ENCODE measurements at regions not wholly inside any gene's neighbourhood (a gene's known extent, or its start where the extent isn't known, plus 50 kb on each side); places are given as distances from the start of the nearest gene placed in this dataset.
A peak's percentile ranks its signal among the peaks of the same experiment; 100 is the strongest.
"Not testable (repeated sequence)": the region's sequence is repeated elsewhere in the genome, so short reads cannot be mapped to it uniquely, and the experiment has no call there.

GRCh38 chr9:13033959-13034693, 245.4 kb downstream of the MPDZ start:
- Histone ChIP-seq H3K4me3 (ENCODE audit: low read length) (no peak overlapping the region), H3K79me2 (ENCODE audit: control insufficient read depth, insufficient read depth, low read length) (no peaks in the 10 kb centered on the region), H3K9ac (ENCODE audit: low read length) (peak overlapping the region; percentile 34), H2BK5ac (ENCODE audit: low read length) (no peak overlapping the region), H3K36me3 (ENCODE audit: control insufficient read depth, insufficient read depth, low read length) (no peaks in the 10 kb centered on the region), H2AK5ac (ENCODE audit: low read length) (no peak overlapping the region), H3K4me2 (ENCODE audit: low read length) (no peak overlapping the region), H3K23ac (ENCODE audit: low read length) (no peak overlapping the region), H3K4ac (ENCODE audit: low read depth, low read length) (no peak overlapping the region), H2BK120ac (ENCODE audit: low read depth, low read length) (no peak overlapping the region), H3K4me1 (ENCODE audit: control insufficient read depth, low read depth, low read length) (no peaks in the 10 kb centered on the region), H2BK15ac (replicated peaks; ENCODE audit: low read depth) (no peak overlapping the region), H3K56ac (ENCODE audit: low read length) (no peak overlapping the region), H3K18ac (ENCODE audit: low read length) (no peak overlapping the region), H4K5ac (ENCODE audit: low read length) (no peak overlapping the region), H3K27ac (ENCODE audit: low read depth, low read length) (no peak overlapping the region), H4K8ac (ENCODE audit: low read depth, low read length) (no peak overlapping the region), H3K79me1 (ENCODE audit: low read length) (no peaks in the 10 kb centered on the region), H3K27me3 (ENCODE audit: insufficient read depth, low read length, poor library complexity) (no peaks in the 10 kb centered on the region)
- no CpG with 5 or more reads among the region's 19 CpGs for WGBS (ENCODE audit: extremely low coverage, insufficient coverage, low lambda C conversion rate)
- DNase-seq: peak; percentile 74

- no peaks in the 10 kb centered on the region for H3K79me2 ChIP-seq (ENCODE audit: control insufficient read depth, insufficient read depth, low read length)
- H3K9ac ChIP-seq (ENCODE audit: low read length): no peak overlapping the region
- no peak overlapping the region for H4K5ac ChIP-seq (ENCODE audit: low read length)
- H3K4me3 ChIP-seq (ENCODE audit: low read length): no peak overlapping the region
- no peak overlapping the region for H2AK5ac ChIP-seq (ENCODE audit: low read length)
- no peaks in the 10 kb centered on the region for H3K79me1 ChIP-seq (ENCODE audit: low read length)
- no peak overlapping the region for H3K23ac ChIP-seq (ENCODE audit: low read length)
- no peak for DNase-seq
- no peaks in the 10 kb centered on the region for H3K36me3 ChIP-seq (ENCODE audit: control insufficient read depth, insufficient read depth, low read length)
- no peak overlapping the region for H2BK15ac ChIP-seq (replicated peaks; ENCODE audit: low read depth)
- H2BK120ac ChIP-seq (ENCODE audit: low read depth, low read length): no peak overlapping the region
- no CpG with 5 or more reads among the region's 3 CpGs for WGBS (ENCODE audit: extremely low coverage, insufficient coverage, low lambda C conversion rate)
- H4K8ac ChIP-seq (ENCODE audit: low read depth, low read length): no peak overlapping the region
- no peak overlapping the region for H3K18ac ChIP-seq (ENCODE audit: low read length)
- no peaks in the 10 kb centered on the region for H3K27me3 ChIP-seq (ENCODE audit: insufficient read depth, low read length, poor library complexity)
- no peak overlapping the region for H3K56ac ChIP-seq (ENCODE audit: low read length)
- no peak overlapping the region for H2BK5ac ChIP-seq (ENCODE audit: low read length)
- H3K4me2 ChIP-seq (ENCODE audit: low read length): no peak overlapping the region
- no peak overlapping the region for H3K4ac ChIP-seq (ENCODE audit: low read depth, low read length)
- no peak overlapping the region for H3K27ac ChIP-seq (ENCODE audit: low read depth, low read length)
- H3K4me1 ChIP-seq (ENCODE audit: control insufficient read depth, low read depth, low read length): no peaks in the 10 kb centered on the region
Observed at GRCh38 chr9:13034694-13035002, 244.8 kb downstream of the MPDZ start.

- Histone ChIP-seq H2AK5ac (ENCODE audit: low read length) (no peak overlapping the region), H3K4me1 (ENCODE audit: control insufficient read depth, low read depth, low read length) (no peaks in the 10 kb centered on the region), H3K23ac (ENCODE audit: low read length) (no peak overlapping the region), H2BK120ac (ENCODE audit: low read depth, low read length) (no peak overlapping the region), H3K9ac (ENCODE audit: low read length) (no peak overlapping the region), H3K4ac (ENCODE audit: low read depth, low read length) (no peak overlapping the region), H3K56ac (ENCODE audit: low read length) (no peak overlapping the region), H3K18ac (ENCODE audit: low read length) (no peak overlapping the region), H3K27me3 (ENCODE audit: insufficient read depth, low read length, poor library complexity) (no peaks in the 10 kb centered on the region), H3K4me3 (ENCODE audit: low read length) (no peak overlapping the region), H3K79me2 (ENCODE audit: control insufficient read depth, insufficient read depth, low read length) (no peaks in the 10 kb centered on the region), H4K5ac (ENCODE audit: low read length) (no peak overlapping the region), H2BK5ac (ENCODE audit: low read length) (no peak overlapping the region), H3K4me2 (ENCODE audit: low read length) (no peak overlapping the region), H3K36me3 (ENCODE audit: control insufficient read depth, insufficient read depth, low read length) (no peaks in the 10 kb centered on the region), H3K79me1 (ENCODE audit: low read length) (no peaks in the 10 kb centered on the region), H4K8ac (ENCODE audit: low read depth, low read length) (no peak overlapping the region), H3K27ac (ENCODE audit: low read depth, low read length) (no peak overlapping the region), H2BK15ac (replicated peaks; ENCODE audit: low read depth) (no peak overlapping the region)
- no peak for DNase-seq
Observed at GRCh38 chr9:13035822-13036221, 243.7 kb downstream of the MPDZ start.

GRCh38 chr9:13037808-13038207, 241.7 kb downstream of the MPDZ start:
- H3K4me2 ChIP-seq (ENCODE audit: low read length); H3K56ac ChIP-seq (ENCODE audit: low read length); DNase-seq; H2AK5ac ChIP-seq (ENCODE audit: low read length); H3K4me1 ChIP-seq (ENCODE audit: control insufficient read depth, low read depth, low read length); H2BK5ac ChIP-seq (ENCODE audit: low read length); H3K79me2 ChIP-seq (ENCODE audit: control insufficient read depth, insufficient read depth, low read length); H3K4me3 ChIP-seq (ENCODE audit: low read length); H3K27me3 ChIP-seq (ENCODE audit: insufficient read depth, low read length, poor library complexity); H4K8ac ChIP-seq (ENCODE audit: low read depth, low read length); H3K79me1 ChIP-seq (ENCODE audit: low read length); H3K9ac ChIP-seq (ENCODE audit: low read length); H3K23ac ChIP-seq (ENCODE audit: low read length); H2BK120ac ChIP-seq (ENCODE audit: low read depth, low read length); H3K36me3 ChIP-seq (ENCODE audit: control insufficient read depth, insufficient read depth, low read length); H4K5ac ChIP-seq (ENCODE audit: low read length); H3K18ac ChIP-seq (ENCODE audit: low read length); H3K27ac ChIP-seq (ENCODE audit: low read depth, low read length); H3K4ac ChIP-seq (ENCODE audit: low read depth, low read length); H2BK15ac ChIP-seq (replicated peaks; ENCODE audit: low read depth): not testable (repeated sequence)
- no CpG with 5 or more reads among the region's 27 CpGs for WGBS (ENCODE audit: extremely low coverage, insufficient coverage, low lambda C conversion rate)

- Histone ChIP-seq H4K5ac (ENCODE audit: low read length) (no peak overlapping the region), H3K79me2 (ENCODE audit: control insufficient read depth, insufficient read depth, low read length) (no peaks in the 10 kb centered on the region), H3K36me3 (ENCODE audit: control insufficient read depth, insufficient read depth, low read length) (no peaks in the 10 kb centered on the region), H2AK5ac (ENCODE audit: low read length) (no peak overlapping the region), H2BK15ac (replicated peaks; ENCODE audit: low read depth) (no peak overlapping the region), H3K9ac (ENCODE audit: low read length) (no peak overlapping the region), H3K27ac (ENCODE audit: low read depth, low read length) (no peak overlapping the region), H3K4me3 (ENCODE audit: low read length) (no peak overlapping the region), H3K4me1 (ENCODE audit: control insufficient read depth, low read depth, low read length) (no peaks in the 10 kb centered on the region), H3K4ac (ENCODE audit: low read depth, low read length) (no peak overlapping the region), H3K4me2 (ENCODE audit: low read length) (no peak overlapping the region), H4K8ac (ENCODE audit: low read depth, low read length) (no peak overlapping the region), H3K18ac (ENCODE audit: low read length) (no peak overlapping the region), H3K56ac (ENCODE audit: low read length) (no peak overlapping the region), H3K79me1 (ENCODE audit: low read length) (no peaks in the 10 kb centered on the region), H3K27me3 (ENCODE audit: insufficient read depth, low read length, poor library complexity) (no peaks in the 10 kb centered on the region), H2BK120ac (ENCODE audit: low read depth, low read length) (no peak overlapping the region), H2BK5ac (ENCODE audit: low read length) (no peak overlapping the region), H3K23ac (ENCODE audit: low read length) (no peak overlapping the region)
- no peak for DNase-seq
- WGBS (ENCODE audit: extremely low coverage, insufficient coverage, low lambda C conversion rate): no CpG with 5 or more reads among the region's 5 CpGs
Observed at GRCh38 chr9:13047827-13048587, 231.5 kb downstream of the MPDZ start.

- H2BK120ac ChIP-seq (ENCODE audit: low read depth, low read length): no peak overlapping the region
- H3K4me3 ChIP-seq (ENCODE audit: low read length): no peak overlapping the region
- no peak overlapping the region for H2BK15ac ChIP-seq (replicated peaks; ENCODE audit: low read depth)
- no peaks in the 10 kb centered on the region for H3K36me3 ChIP-seq (ENCODE audit: control insufficient read depth, insufficient read depth, low read length)
- H2BK5ac ChIP-seq (ENCODE audit: low read length): no peak overlapping the region
- H3K4me1 ChIP-seq (ENCODE audit: control insufficient read depth, low read depth, low read length): no peaks in the 10 kb centered on the region
- no peak overlapping the region for H3K4ac ChIP-seq (ENCODE audit: low read depth, low read length)
- peak; percentile 20 for DNase-seq
- no peak overlapping the region for H3K18ac ChIP-seq (ENCODE audit: low read length)
- H3K79me1 ChIP-seq (ENCODE audit: low read length): no peaks in the 10 kb centered on the region
- H2AK5ac ChIP-seq (ENCODE audit: low read length): no peak overlapping the region
- no peak overlapping the region for H3K4me2 ChIP-seq (ENCODE audit: low read length)
- H4K5ac ChIP-seq (ENCODE audit: low read length): no peak overlapping the region
- H3K27me3 ChIP-seq (ENCODE audit: insufficient read depth, low read length, poor library complexity): no peaks in the 10 kb centered on the region
- no peak overlapping the region for H4K8ac ChIP-seq (ENCODE audit: low read depth, low read length)
- H3K79me2 ChIP-seq (ENCODE audit: control insufficient read depth, insufficient read depth, low read length): no peaks in the 10 kb centered on the region
- whole genome bisulfite sequencing (ENCODE audit: extremely low coverage, insufficient coverage, low lambda C conversion rate): no CpG with 5 or more reads among the region's 7 CpGs
- H3K27ac ChIP-seq (ENCODE audit: low read depth, low read length): no peak overlapping the region
- H3K56ac ChIP-seq (ENCODE audit: low read length): no peak overlapping the region
- no peak overlapping the region for H3K23ac ChIP-seq (ENCODE audit: low read length)
- no peak overlapping the region for H3K9ac ChIP-seq (ENCODE audit: low read length)
Observed at GRCh38 chr9:13049223-13049622, 230.3 kb downstream of the MPDZ start.
